Peyer's patch (tissue), 4 donors: ENCODE measurements at regions not wholly inside any gene's neighbourhood (a gene's known extent, or its start where the extent isn't known, plus 50 kb on each side); places are given as distances from the start of the nearest gene placed in this dataset.

Experiments used
- POLR2A ChIP-seq, 2 donors: fragments of 450-650 bp; IDR thresholded peaks; one replicate each; pipeline ENCODE4 v1.5.1; 2017; ENCODE audit warnings: antibody characterized with exemption in 2 of 2, mild to moderate bottlenecking in 2 of 2, moderate library complexity in 2 of 2
- TF ChIP-seq, protein P1 (sequence below), 6 experiments: fragments of 450-650 bp in 4 of 6; fragments of 200-600 bp in 2 of 6; sonication (generic) in 1 of 6; IDR thresholded peaks; one replicate each; pipeline ENCODE4 v1.5.1; 2017 to 2019; ENCODE audit warnings: antibody characterized with exemption in 6 of 6, mild to moderate bottlenecking in 3 of 6, moderate library complexity in 1 of 6

DNA sequence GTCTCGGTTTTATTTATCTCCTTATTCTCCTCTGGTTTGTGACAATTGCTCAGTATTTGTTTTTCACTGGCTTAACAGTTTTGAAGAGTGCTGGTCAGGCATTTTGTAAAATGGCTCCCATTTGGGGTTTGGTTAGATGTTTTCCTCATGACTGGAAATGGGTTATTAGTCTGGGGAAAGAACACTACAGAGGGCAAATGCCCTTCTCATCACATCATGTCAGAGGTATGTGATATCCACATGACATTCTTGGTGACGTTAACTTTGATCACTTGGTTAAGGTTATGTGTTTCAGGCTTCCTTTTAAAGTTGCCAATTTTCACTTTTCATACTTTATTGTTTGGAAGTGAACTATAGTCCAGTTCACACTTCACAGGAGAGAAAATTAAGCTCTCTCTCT is 74.8 kb upstream of the KLHL1 start:
- TF ChIP-seq POLR2A (IDR thresholded peaks at IDR 0.05): no peak
- TF ChIP-seq, protein P1, sequence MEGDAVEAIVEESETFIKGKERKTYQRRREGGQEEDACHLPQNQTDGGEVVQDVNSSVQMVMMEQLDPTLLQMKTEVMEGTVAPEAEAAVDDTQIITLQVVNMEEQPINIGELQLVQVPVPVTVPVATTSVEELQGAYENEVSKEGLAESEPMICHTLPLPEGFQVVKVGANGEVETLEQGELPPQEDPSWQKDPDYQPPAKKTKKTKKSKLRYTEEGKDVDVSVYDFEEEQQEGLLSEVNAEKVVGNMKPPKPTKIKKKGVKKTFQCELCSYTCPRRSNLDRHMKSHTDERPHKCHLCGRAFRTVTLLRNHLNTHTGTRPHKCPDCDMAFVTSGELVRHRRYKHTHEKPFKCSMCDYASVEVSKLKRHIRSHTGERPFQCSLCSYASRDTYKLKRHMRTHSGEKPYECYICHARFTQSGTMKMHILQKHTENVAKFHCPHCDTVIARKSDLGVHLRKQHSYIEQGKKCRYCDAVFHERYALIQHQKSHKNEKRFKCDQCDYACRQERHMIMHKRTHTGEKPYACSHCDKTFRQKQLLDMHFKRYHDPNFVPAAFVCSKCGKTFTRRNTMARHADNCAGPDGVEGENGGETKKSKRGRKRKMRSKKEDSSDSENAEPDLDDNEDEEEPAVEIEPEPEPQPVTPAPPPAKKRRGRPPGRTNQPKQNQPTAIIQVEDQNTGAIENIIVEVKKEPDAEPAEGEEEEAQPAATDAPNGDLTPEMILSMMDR (IDR thresholded peaks at IDR 0.05): no peak
